ENCODE measurements at regions not wholly inside any gene's neighbourhood (a gene's known extent, or its start where the extent isn't known, plus 50 kb on each side); places are given as distances from the start of the nearest gene placed in this dataset.

- Mint-ChIP-seq H3K4me1 (peaks cover 13% of the 10 kb centered on the region), H3K27me3 (ENCODE audit: insufficient read depth, low read depth, poor library complexity) (peaks cover 22% of the 10 kb centered on the region), H3K36me3 (ENCODE audit: low read depth) (no peaks in the 10 kb centered on the region), H3K27ac (no peak overlapping the region), H3K4me3 (no peak overlapping the region), H3K9me3 (no peaks in the 10 kb centered on the region)
- H3K4me3 ChIP-seq: no peak overlapping the region
- no peaks in the 10 kb centered on the region for H4K20me1 ChIP-seq (replicated peaks; ENCODE audit: insufficient read depth)
- no peaks in the 10 kb centered on the region for H3F3A ChIP-seq (replicated peaks; ENCODE audit: low read depth)
- TF ChIP-seq ETS1 (IDR thresholded peaks at IDR 0.05) (no peak), CTCF (conservative IDR thresholded peaks at IDR 0.05; ENCODE audit: low read depth in 2 of 2) (no peak), STAT1 (IDR thresholded peaks at IDR 0.05; ENCODE audit: unreplicated experiment) (no peak), ZNF114 (CRISPR knock-in tag; IDR thresholded peaks at IDR 0.05) (no peak), POLR2AphosphoS5 (IDR thresholded peaks at IDR 0.05; ENCODE audit: low read depth) (no peak), CREB1 (CRISPR knock-in tag; IDR thresholded peaks at IDR 0.05; ENCODE audit: low read depth) (no peak), REST (IDR thresholded peaks at IDR 0.05; ENCODE audit: unreplicated experiment) (no peak), NANOG (IDR thresholded peaks at IDR 0.05; ENCODE audit: borderline replicate concordance) (no peak)
- no peak overlapping the region for H3K4me2 ChIP-seq
- H3K27ac ChIP-seq (ENCODE audit: low read depth): no peak overlapping the region
- ATAC-seq (no peak), DNase-seq (ENCODE audit: low spot score) (no peak)
- H3K27me3 ChIP-seq (ENCODE audit: insufficient read depth): no peaks in the 10 kb centered on the region
- H3K9me2 ChIP-seq (ENCODE audit: insufficient read depth): no peaks in the 10 kb centered on the region
- H3K4me1 ChIP-seq (ENCODE audit: insufficient read depth): no peaks in the 10 kb centered on the region
- H2AFZ ChIP-seq: no peak overlapping the region
- H3K36me3 ChIP-seq (ENCODE audit: insufficient read depth): no peaks in the 10 kb centered on the region
- H3K79me2 ChIP-seq (replicated peaks; ENCODE audit: insufficient read depth): no peaks in the 10 kb centered on the region
These were observed 65.6 kb downstream of the ZFP36L2 start for GRCh38 chr2:43160778-43161177.

GRCh38 chr2:43159797-43160196 lies 66.6 kb downstream of the ZFP36L2 start:
- H3K9me3 Mint-ChIP-seq: no peaks in the 10 kb centered on the region
- no peak overlapping the region for H2AFZ ChIP-seq
- no peak overlapping the region for H3K27ac Mint-ChIP-seq

More at GRCh38 chr2:43159797-43160196, 66.6 kb downstream of the ZFP36L2 start:
- Histone ChIP-seq H3K4me3 (no peak overlapping the region), H3K27ac (ENCODE audit: low read depth) (no peak overlapping the region), H3K4me2 (no peak overlapping the region), H3K27me3 (ENCODE audit: insufficient read depth) (no peaks in the 10 kb centered on the region), H3K79me2 (replicated peaks; ENCODE audit: insufficient read depth) (no peaks in the 10 kb centered on the region), H3K36me3 (ENCODE audit: insufficient read depth) (no peaks in the 10 kb centered on the region), H3F3A (replicated peaks; ENCODE audit: low read depth) (no peaks in the 10 kb centered on the region), H4K20me1 (replicated peaks; ENCODE audit: insufficient read depth) (no peaks in the 10 kb centered on the region), H3K9me2 (ENCODE audit: insufficient read depth) (no peaks in the 10 kb centered on the region), H3K4me1 (ENCODE audit: insufficient read depth) (no peaks in the 10 kb centered on the region)
- Mint-ChIP-seq H3K4me1 (peaks cover 13% of the 10 kb centered on the region), H3K27me3 (ENCODE audit: insufficient read depth, low read depth, poor library complexity) (peaks cover 13% of the 10 kb centered on the region), H3K36me3 (ENCODE audit: low read depth) (no peaks in the 10 kb centered on the region), H3K4me3 (no peak overlapping the region)
- ATAC-seq (no peak), DNase-seq (ENCODE audit: low spot score) (no peak)
- TF ChIP-seq NANOG (IDR thresholded peaks at IDR 0.05; ENCODE audit: borderline replicate concordance) (no peak), ETS1 (IDR thresholded peaks at IDR 0.05) (no peak), STAT1 (IDR thresholded peaks at IDR 0.05; ENCODE audit: unreplicated experiment) (no peak)

Data from GM23338 (cell line).